ENCODE measurements at regions not wholly inside any gene's neighbourhood (a gene's known extent, or its start where the extent isn't known, plus 50 kb on each side); places are given as distances from the start of the nearest gene placed in this dataset.

DNA sequence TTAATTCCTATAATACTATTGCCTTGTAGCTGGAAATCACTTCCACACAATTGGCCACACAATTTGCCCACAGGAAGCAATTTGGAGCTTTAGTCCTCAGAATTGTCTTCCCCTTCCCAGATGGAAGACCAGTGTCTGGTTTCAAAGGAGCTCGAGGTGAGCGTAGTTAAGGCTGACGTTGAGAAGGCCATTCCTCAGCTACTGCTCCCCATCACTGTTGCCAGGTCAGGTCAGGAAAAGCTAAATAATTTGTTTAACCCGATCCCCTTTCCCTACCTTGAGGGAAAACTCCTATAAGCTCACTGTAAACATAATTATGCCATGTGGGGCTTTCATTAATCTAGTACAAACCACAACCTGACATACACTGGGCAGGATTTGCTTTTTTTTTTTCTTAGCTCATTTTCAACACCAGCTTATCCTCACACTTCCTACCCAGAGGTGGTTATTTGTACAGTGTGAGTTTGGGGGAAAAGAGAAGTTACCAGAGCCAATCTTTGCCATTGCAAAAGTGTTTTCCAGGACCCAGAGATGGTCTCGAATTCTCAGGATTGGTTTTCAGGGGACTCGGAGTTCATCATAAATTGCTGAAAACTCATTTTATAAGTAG, 242.7 kb downstream of the CLIC5 start:
- no peak overlapping the region for H3K4me3 ChIP-seq
- no peaks in the 10 kb centered on the region for H3K9me3 ChIP-seq
- no peak overlapping the region for H3K27ac ChIP-seq
- H3K4me1 ChIP-seq (replicated peaks): no peaks in the 10 kb centered on the region
- TF ChIP-seq POLR2A (IDR thresholded peaks at IDR 0.05) (no peak), POLR2AphosphoS5 (IDR thresholded peaks at IDR 0.05) (no peak)
- TF ChIP-seq, protein P1, sequence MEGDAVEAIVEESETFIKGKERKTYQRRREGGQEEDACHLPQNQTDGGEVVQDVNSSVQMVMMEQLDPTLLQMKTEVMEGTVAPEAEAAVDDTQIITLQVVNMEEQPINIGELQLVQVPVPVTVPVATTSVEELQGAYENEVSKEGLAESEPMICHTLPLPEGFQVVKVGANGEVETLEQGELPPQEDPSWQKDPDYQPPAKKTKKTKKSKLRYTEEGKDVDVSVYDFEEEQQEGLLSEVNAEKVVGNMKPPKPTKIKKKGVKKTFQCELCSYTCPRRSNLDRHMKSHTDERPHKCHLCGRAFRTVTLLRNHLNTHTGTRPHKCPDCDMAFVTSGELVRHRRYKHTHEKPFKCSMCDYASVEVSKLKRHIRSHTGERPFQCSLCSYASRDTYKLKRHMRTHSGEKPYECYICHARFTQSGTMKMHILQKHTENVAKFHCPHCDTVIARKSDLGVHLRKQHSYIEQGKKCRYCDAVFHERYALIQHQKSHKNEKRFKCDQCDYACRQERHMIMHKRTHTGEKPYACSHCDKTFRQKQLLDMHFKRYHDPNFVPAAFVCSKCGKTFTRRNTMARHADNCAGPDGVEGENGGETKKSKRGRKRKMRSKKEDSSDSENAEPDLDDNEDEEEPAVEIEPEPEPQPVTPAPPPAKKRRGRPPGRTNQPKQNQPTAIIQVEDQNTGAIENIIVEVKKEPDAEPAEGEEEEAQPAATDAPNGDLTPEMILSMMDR (IDR thresholded peaks at IDR 0.05): no peak
- no peaks in the 10 kb centered on the region for H3K36me3 ChIP-seq
- H3K27me3 ChIP-seq (replicated peaks; ENCODE audit: insufficient read depth): no peaks in the 10 kb centered on the region
- 63% methylated on average over 6 of the region's 6 CpGs for WGBS
- intact Hi-C loops (cut with DNase I): no loop called here
- no peak for DNase-seq (ENCODE audit: low spot score)

DNA sequence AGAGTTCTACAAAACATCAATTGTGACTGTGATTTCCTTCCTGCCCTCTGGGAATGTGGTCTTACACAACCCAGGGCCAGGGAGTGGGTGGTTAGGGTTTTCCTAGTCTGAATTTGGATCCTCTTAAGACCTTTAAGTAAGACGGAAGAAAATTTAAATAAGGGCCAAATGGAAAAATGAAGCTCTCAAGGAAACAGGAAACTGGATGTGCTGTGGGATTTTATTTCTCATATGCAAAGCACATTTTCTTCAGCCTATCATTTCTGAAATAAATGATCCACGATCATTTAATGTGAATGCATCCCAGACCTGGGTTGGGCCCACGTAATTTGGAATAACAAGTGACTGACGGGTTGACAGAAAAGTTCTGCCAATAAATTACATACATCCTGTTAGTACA, 243.6 kb downstream of the CLIC5 start:
- WGBS: 88% methylated on average over 4 of the region's 4 CpGs
- intact Hi-C loops (cut with DNase I): no loop called here
- TF ChIP-seq POLR2AphosphoS5 (IDR thresholded peaks at IDR 0.05) (no peak), POLR2A (IDR thresholded peaks at IDR 0.05) (no peak)
- TF ChIP-seq, protein P1 (IDR thresholded peaks at IDR 0.05): no peak

DNA sequence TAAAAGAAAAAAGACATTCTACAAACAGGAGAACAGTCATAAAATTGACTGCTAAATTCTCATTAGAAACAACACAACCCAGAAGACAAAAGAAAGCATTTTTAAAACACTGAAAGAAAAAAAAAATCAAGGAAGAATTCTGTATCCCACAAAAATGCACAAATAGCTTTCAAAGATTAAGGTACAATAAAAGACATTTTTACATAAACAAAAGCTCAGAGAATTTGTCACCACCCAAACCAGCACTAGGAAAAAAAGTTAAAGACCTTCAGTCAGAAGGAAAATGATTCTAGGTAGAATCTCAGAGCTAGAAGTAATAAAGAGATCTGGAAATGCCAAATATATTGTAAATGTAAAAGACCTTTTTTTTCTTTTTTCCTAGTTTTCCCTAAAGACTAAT, 252.4 kb downstream of the CLIC5 start:
- TF ChIP-seq POLR2A (IDR thresholded peaks at IDR 0.05): no peak
- TF ChIP-seq, protein P1 (IDR thresholded peaks at IDR 0.05): no peak
- no peak for TF ChIP-seq POLR2AphosphoS5 (IDR thresholded peaks at IDR 0.05)

More for the DNA sequence above, 243.6 kb downstream of the CLIC5 start:
- Histone ChIP-seq H3K9me3 (no peaks in the 10 kb centered on the region), H3K27ac (no peak overlapping the region), H3K27me3 (replicated peaks; ENCODE audit: insufficient read depth) (no peaks in the 10 kb centered on the region), H3K4me1 (replicated peaks) (no peaks in the 10 kb centered on the region), H3K4me3 (no peak overlapping the region), H3K36me3 (no peaks in the 10 kb centered on the region)
- DNase-seq (ENCODE audit: low spot score): no peak

DNA sequence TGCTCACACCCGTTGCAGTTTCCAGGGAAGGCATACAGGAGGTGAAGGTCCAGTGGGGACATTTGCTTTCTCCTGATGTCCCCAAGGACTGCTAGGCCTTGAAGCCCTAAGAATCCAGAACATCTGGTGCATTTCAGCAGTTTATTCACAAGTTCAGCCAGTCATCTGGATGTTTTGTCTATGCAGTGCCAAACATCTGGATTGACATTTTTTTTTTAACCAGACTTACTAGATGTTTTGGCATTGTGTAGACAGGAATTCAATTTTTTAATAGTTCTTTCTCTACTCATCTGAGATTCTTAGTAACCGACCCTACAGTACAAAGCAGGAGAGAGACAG, 256.2 kb downstream of the CLIC5 start:
- Histone ChIP-seq H3K27me3 (replicated peaks; ENCODE audit: insufficient read depth) (no peaks in the 10 kb centered on the region), H3K27ac (no peak overlapping the region), H3K4me1 (replicated peaks) (no peaks in the 10 kb centered on the region), H3K36me3 (no peaks in the 10 kb centered on the region), H3K4me3 (no peak overlapping the region), H3K9me3 (no peaks in the 10 kb centered on the region)
- WGBS: 63% methylated on average over 2 of the region's 2 CpGs
- intact Hi-C loops (cut with DNase I): no loop called here
- DNase-seq (ENCODE audit: low spot score): no peak
- TF ChIP-seq POLR2A (IDR thresholded peaks at IDR 0.05): no peak
- TF ChIP-seq, protein P1 (IDR thresholded peaks at IDR 0.05): no peak
- TF ChIP-seq POLR2AphosphoS5 (IDR thresholded peaks at IDR 0.05): no peak

More for the DNA sequence above, 252.4 kb downstream of the CLIC5 start:
- Histone ChIP-seq H3K4me1 (replicated peaks) (no peaks in the 10 kb centered on the region), H3K27ac (no peak overlapping the region), H3K27me3 (replicated peaks; ENCODE audit: insufficient read depth) (no peaks in the 10 kb centered on the region), H3K4me3 (no peak overlapping the region), H3K36me3 (no peaks in the 10 kb centered on the region), H3K9me3 (no peaks in the 10 kb centered on the region)
- intact Hi-C loops (cut with DNase I): no loop called here
- DNase-seq (ENCODE audit: low spot score): no peak

DNA sequence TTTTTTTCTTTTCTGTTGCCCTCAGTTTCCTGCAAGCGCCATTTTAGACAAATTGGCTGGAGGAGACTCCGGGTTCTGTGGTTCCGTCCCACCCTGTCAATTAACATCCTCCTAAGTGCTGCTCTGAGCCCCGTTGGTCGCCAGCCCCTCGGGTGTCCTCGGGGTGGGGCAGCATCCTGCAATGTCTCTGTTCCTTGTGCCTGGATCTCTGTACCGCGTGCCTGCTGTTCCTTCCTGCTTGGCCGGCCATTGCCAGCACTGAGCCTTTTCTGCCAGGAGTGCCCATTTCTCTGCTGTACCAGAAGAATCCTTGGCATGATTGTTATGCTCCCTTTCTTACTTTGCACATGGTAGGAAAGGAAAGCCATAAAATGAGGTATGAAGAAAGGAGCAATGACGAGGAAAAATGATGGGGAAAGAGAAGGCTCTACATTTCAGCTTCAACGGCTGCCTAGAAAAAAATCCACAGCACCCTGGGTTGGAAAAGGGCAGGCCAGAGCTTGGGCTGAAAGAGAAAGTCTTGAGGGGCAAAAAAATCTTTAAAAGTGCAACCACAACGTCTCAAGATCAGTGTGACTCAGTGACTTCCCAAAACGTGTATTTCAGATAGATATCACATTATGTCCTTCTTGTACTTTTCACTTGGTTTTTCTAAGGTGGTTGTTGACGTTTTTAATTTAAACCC, 256.7 kb downstream of the CLIC5 start:
- DNase-seq (ENCODE audit: low spot score): no peak
- intact Hi-C loops (cut with DNase I): no loop called here
- Histone ChIP-seq H3K27ac (no peak overlapping the region), H3K27me3 (replicated peaks; ENCODE audit: insufficient read depth) (no peaks in the 10 kb centered on the region), H3K4me3 (no peak overlapping the region), H3K9me3 (no peaks in the 10 kb centered on the region), H3K4me1 (replicated peaks) (no peaks in the 10 kb centered on the region), H3K36me3 (no peaks in the 10 kb centered on the region)
- 84% methylated on average over 15 of the region's 15 CpGs for WGBS
- TF ChIP-seq POLR2AphosphoS5 (IDR thresholded peaks at IDR 0.05): no peak
- TF ChIP-seq, protein P1 (IDR thresholded peaks at IDR 0.05): no peak
- TF ChIP-seq POLR2A (IDR thresholded peaks at IDR 0.05): no peak

All from prostate gland (tissue), 2 donors.